K562 (cell line): ENCODE measurements at regions not wholly inside any gene's neighbourhood (a gene's known extent, or its start where the extent isn't known, plus 50 kb on each side); places are given as distances from the start of the nearest gene placed in this dataset.

Experiments used
- ATAC-seq: fragments of 200-7000 bp; cut with Tn5 transposase; 3 replicates; pipeline ENCODE4 v1.9.1; 2020; ENCODE audit warnings: moderate library complexity
- BruUV-seq: library from RNA; stranded (reverse); fragments of 400-500 nt; replicated peaks from 2 replicates; lab custom pipeline; 2021; lab: Mats Ljungman, UMichigan
- CTCF ChIA-PET: fragments of 300-600 bp; formaldehyde crosslinking; extraction: SDS; loops from one replicate; lab custom pipeline; 2021; ENCODE audit warnings: low intra/inter-chr PET ratio; lab: Yijun Ruan, JAX
- POLR2A ChIA-PET: fragments of 300-600, 350-650 bp; sonication (Branson Sonifier 250); formaldehyde crosslinking; extraction: SDS; loops from one replicate; lab custom pipeline; 2021; ENCODE audit warnings: antibody characterized with exemption, inconsistent platforms; lab: Yijun Ruan, JAX
- DNase-seq, 4 experiments: peaks; one replicate each; pipeline versions ENCODE4 v3.0.0 to v3.0.0-alpha.2; 2011 to 2018; ENCODE audit warnings: low spot score in 3 of 4, mixed read lengths in 3 of 4; ENCODE audit errors: extremely low read depth in 1 of 4
- FAIRE-seq: peaks from 2 replicates; lab custom pipeline; 2011; peaks lifted over from hg19 to GRCh38; lab: Jason Lieb, UNC
- H2AFZ ChIP-seq: 2 replicates; pipeline ENCODE4 v1.6.0; 2011; ENCODE audit warnings: low read depth, low read length, control low read depth, inconsistent platforms
- H3K27ac ChIP-seq: fragments of 200-600 bp; 3 replicates; pipeline ENCODE4 v1.8.0; 2011; ENCODE audit warnings: low read depth, mild to moderate bottlenecking, control low read depth, inconsistent platforms, low read length, moderate library complexity, mixed read lengths; ENCODE audit errors: extremely low read depth
- H3K27me3 ChIP-seq, 2 experiments: fragments of 300-600 bp in 1 of 2; 2 replicates in 1 of 2; 3 replicates in 1 of 2; pipeline versions ENCODE4 v1.6.0 to v1.8.0; 2011; ENCODE audit warnings: inconsistent platforms in 2 of 2, low read length in 2 of 2, mild to moderate bottlenecking in 1 of 2, mixed read lengths in 1 of 2, moderate library complexity in 1 of 2; ENCODE audit not compliant: control insufficient read depth in 2 of 2, insufficient read depth in 2 of 2
- H3K36me3 ChIP-seq: fragments of 300-600 bp; 3 replicates; pipeline ENCODE4 v1.8.0; 2011; ENCODE audit warnings: mild to moderate bottlenecking, low read length, inconsistent platforms; ENCODE audit not compliant: control insufficient read depth, insufficient read depth
- H3K4me1 ChIP-seq, 2 experiments: fragments of 200-600 bp in 1 of 2; replicated peaks in 1 of 2; 2 replicates in 1 of 2; 3 replicates in 1 of 2; pipeline versions ENCODE4 v1.5.1 to v1.8.0; 2011; ENCODE audit warnings: inconsistent platforms in 2 of 2, low read length in 2 of 2, mild to moderate bottlenecking in 1 of 2, mixed read lengths in 1 of 2, moderate library complexity in 1 of 2; ENCODE audit not compliant: control insufficient read depth in 2 of 2, insufficient read depth in 2 of 2
- H3K4me2 ChIP-seq: 2 replicates; pipeline ENCODE4 v1.6.1; 2011; ENCODE audit warnings: low read length, control low read depth, inconsistent platforms, mixed read lengths; ENCODE audit not compliant: insufficient read depth
- H3K4me3 ChIP-seq: fragments of 200-600 bp; sonication (generic), shearing (Covaris generic); 2 replicates; pipeline ENCODE4 v1.5.1; 2016; ENCODE audit warnings: control low read depth, inconsistent platforms
- H3K79me2 ChIP-seq: fragments of 200-600 bp; 3 replicates; pipeline ENCODE4 v1.8.0; 2011; ENCODE audit warnings: low read length, inconsistent platforms; ENCODE audit not compliant: control insufficient read depth, insufficient read depth
- H3K9ac ChIP-seq, 2 experiments: 2 replicates each; pipeline versions ENCODE4 v1.6.0 to v1.6.1; 2011; ENCODE audit warnings: low read depth in 2 of 2, low read length in 2 of 2, control low read depth in 1 of 2, inconsistent platforms in 1 of 2, mild to moderate bottlenecking in 1 of 2, mixed read lengths in 1 of 2; ENCODE audit not compliant: insufficient read depth in 1 of 2
- H3K9me1 ChIP-seq: one replicate; pipeline ENCODE4 v1.6.0; 2011; ENCODE audit warnings: inconsistent platforms, mild to moderate bottlenecking, low read length, moderate library complexity; ENCODE audit not compliant: control insufficient read depth, insufficient read depth
- H3K9me3 ChIP-seq: replicated peaks from 2 replicates; pipeline ENCODE4 v1.5.1; 2011; ENCODE audit warnings: low read depth, low read length, inconsistent platforms; ENCODE audit not compliant: control insufficient read depth, insufficient read depth
- H4K20me1 ChIP-seq: replicated peaks from 2 replicates; pipeline ENCODE4 v1.6.1; 2011; ENCODE audit warnings: low read length, inconsistent platforms, mixed read lengths; ENCODE audit not compliant: control insufficient read depth, insufficient read depth
- CCNT2 ChIP-seq: IDR thresholded peaks from 2 replicates; pipeline ENCODE4 v1.6.1; 2011; ENCODE audit warnings: borderline replicate concordance, low read depth, mild to moderate bottlenecking, moderate library complexity, mixed read lengths, low read length; ENCODE audit not compliant: insufficient read length; ENCODE audit errors: extremely low read depth
- L3MBTL2 ChIP-seq: fragments of 450-650 bp; IDR thresholded peaks from 2 replicates; pipeline ENCODE4 v1.6.1; 2016; ENCODE audit warnings: mild to moderate bottlenecking, moderate library complexity
- NRF1 ChIP-seq, 2 experiments: fragments of 450-650 bp; IDR thresholded peaks in 1 of 2; conservative IDR thresholded peaks in 1 of 2; 2 replicates each; pipeline ENCODE4 v1.6.1; 2014; ENCODE audit warnings: mild to moderate bottlenecking in 2 of 2
- POLR2A ChIP-seq: fragments of 450-650 bp; conservative IDR thresholded peaks from 2 replicates; pipeline ENCODE4 v1.6.1; 2016
- TARDBP ChIP-seq: fragments of 450-650 bp; IDR thresholded peaks from 2 replicates; pipeline ENCODE4 v1.6.1; 2016
- ZMIZ1 ChIP-seq, 2 experiments: fragments of 150-350 bp in 1 of 2; IDR thresholded peaks; 2 replicates each; pipeline ENCODE4 v1.6.1; 2012 to 2016; ENCODE audit warnings: low read depth in 2 of 2, low read length in 2 of 2, mild to moderate bottlenecking in 1 of 2, moderate library complexity in 1 of 2
- ZNF282 ChIP-seq: sonication (generic); formaldehyde crosslinking; IDR thresholded peaks from 2 replicates; pipeline ENCODE4 v1.8.1; 2023; ENCODE audit warnings: missing genetic modification reagents
- WGBS: fragments of 100-300 bp; shearing (Covaris generic); methylation state at CpG from one replicate; pipeline ENCODE4 v1.1.6; 2016; ENCODE audit warnings: low coverage, mixed read lengths; ENCODE audit not compliant: insufficient coverage; ENCODE audit errors: missing lambda C conversion rate; 5-methylcytosine and 5-hydroxymethylcytosine counted together
- in situ Hi-C: fragments of 300-500 bp; cut with MboI; formaldehyde crosslinking; loops from 4 replicates; pipeline ENCODE4 v1.15.0; 2018; ENCODE audit warnings: inconsistent platforms, mixed read lengths
- intact Hi-C: fragments of 100-400 bp; cut with micrococcal nuclease; formaldehyde crosslinking; loops from 2 replicates; pipeline ENCODE4 v1.14.2; 2022

- Histone ChIP-seq H3K4me3 (no peak overlapping the region), H3K79me2 (no peaks in the 10 kb centered on the region), H3K4me2 (no peak overlapping the region), H3K27ac (no peak overlapping the region), H4K20me1 (no peaks in the 10 kb centered on the region), H3K9me3 (no peaks in the 10 kb centered on the region), H2AFZ (no peak overlapping the region), H3K9me1 (no peaks in the 10 kb centered on the region), H3K4me1 (no peaks in the 10 kb centered on the region), H3K27me3 (peaks cover 13 to 32% of the 10 kb centered on the region in 2 experiments; a peak in 4 of 5 replicates), H3K36me3 (no peaks in the 10 kb centered on the region), H3K9ac (no peak overlapping the region)
- CTCF ChIA-PET, result no interaction called here
- no peak for FAIRE-seq
- BruUV-seq, result no TSS peak
- POLR2A ChIA-PET, result interaction anchor here (1.2 kb wide), 1 partner anchor 23 kb away, joined by 3 read pairs; no protein-coding TSS in a partner anchor
- in situ Hi-C loops, result no loop called here
- intact Hi-C loops, result no loop called here
- WGBS, result 10% methylated on average over 5 of the region's 5 CpGs
- no peak for DNase-seq
- ATAC-seq, result no peak
- TF ChIP-seq L3MBTL2 (no peak), CCNT2 (no peak), ZNF282 (CRISPR knock-in tag) (no peak), TARDBP (no peak), ZMIZ1 (IDR thresholded peaks at IDR 0.05; ENCODE audit: low read depth in 2 of 2, low read length in 2 of 2) (no peak), NRF1 (conservative IDR thresholded peaks at IDR 0.05 in 1 of 2, IDR thresholded peaks at IDR 0.05 in 1 of 2) (no peak), POLR2A (no peak)
Measured at GRCh38 chr10:63066606-63067005, 66.5 kb upstream of the NRBF2 start.
